HEK293 (cell line): ENCODE measurements at regions not wholly inside any gene's neighbourhood (a gene's known extent, or its start where the extent isn't known, plus 50 kb on each side); places are given as distances from the start of the nearest gene placed in this dataset.

ENCODE experiments used
- CTCF ChIA-PET: fragments of 350-600 bp; formaldehyde crosslinking; extraction: SDS; loops from one replicate; lab custom pipeline; 2021; ENCODE audit warnings: antibody characterized with exemption; lab: Yijun Ruan, JAX
- POLR2A ChIA-PET: fragments of 300-600 bp; formaldehyde crosslinking; extraction: SDS; loops from one replicate; lab custom pipeline; 2020; ENCODE audit warnings: antibody characterized with exemption, inconsistent platforms; lab: Yijun Ruan, JAX
- H3K27ac ChIP-seq: fragments of 200-500 bp; sonication (Bioruptor generic); 2 replicates; pipeline ENCODE4 v1.5.1; 2014; ENCODE audit warnings: low read depth, low read length, control low read depth, inconsistent platforms; ENCODE audit errors: extremely low read depth
- H3K36me3 ChIP-seq, 2 experiments: fragments of 200-500 bp in 1 of 2; sonication (Bioruptor generic) in 1 of 2; 1 replicate in 1 of 2; 2 replicates in 1 of 2; pipeline ENCODE4 v1.5.1; 2014 to 2017; ENCODE audit warnings: inconsistent platforms in 2 of 2, low read length in 2 of 2; ENCODE audit not compliant: control insufficient read depth in 2 of 2, insufficient read depth in 1 of 2
- H3K4me1 ChIP-seq: fragments of 200-500 bp; sonication (Bioruptor generic); 2 replicates; pipeline ENCODE4 v1.5.1; 2014; ENCODE audit warnings: mild to moderate bottlenecking, low read length, inconsistent platforms; ENCODE audit not compliant: control insufficient read depth, insufficient read depth
- H3K4me3 ChIP-seq: 2 replicates; pipeline ENCODE4 v1.5.1; 2011; ENCODE audit warnings: low read depth, mild to moderate bottlenecking, control low read depth, low read length, moderate library complexity
- H3K9me3 ChIP-seq: fragments of 200-500 bp; sonication (Bioruptor generic); 2 replicates; pipeline ENCODE4 v1.5.1; 2014; ENCODE audit warnings: low read depth, low read length, inconsistent platforms; ENCODE audit not compliant: control insufficient read depth, insufficient read depth
- CTCF ChIP-seq: fragments of 450-650 bp; formaldehyde crosslinking; IDR thresholded peaks from 2 replicates; pipeline ENCODE4 v1.5.1; 2016; ENCODE audit warnings: missing biosample characterization, missing genetic modification characterization
- GFI1B ChIP-seq: fragments of 450-650 bp; formaldehyde crosslinking; IDR thresholded peaks from 2 replicates; pipeline ENCODE4 v1.5.1; 2016; ENCODE audit warnings: missing biosample characterization, missing genetic modification characterization
- MEIS1 ChIP-seq: sonication (generic); formaldehyde crosslinking; IDR thresholded peaks from 2 replicates; pipeline ENCODE4 v1.8.1; 2022; ENCODE audit warnings: missing genetic modification reagents, mild to moderate bottlenecking, borderline replicate concordance
- PATZ1 ChIP-seq: fragments of 450-650 bp; formaldehyde crosslinking; IDR thresholded peaks from 2 replicates; pipeline ENCODE4 v1.5.1; 2016; ENCODE audit warnings: missing biosample characterization, missing genetic modification characterization
- PRDM1 ChIP-seq: fragments of 450-650 bp; formaldehyde crosslinking; IDR thresholded peaks from 2 replicates; pipeline ENCODE4; 2016; ENCODE audit warnings: missing biosample characterization, missing genetic modification characterization
- SCRT2 ChIP-seq: fragments of 450-650 bp; formaldehyde crosslinking; IDR thresholded peaks from 2 replicates; pipeline ENCODE4 v1.5.1; 2016; ENCODE audit warnings: missing biosample characterization, missing genetic modification characterization
- SP2 ChIP-seq: fragments of 450-650 bp; formaldehyde crosslinking; IDR thresholded peaks from 2 replicates; pipeline ENCODE4 v1.5.1; 2016; ENCODE audit warnings: missing biosample characterization, missing genetic modification characterization
- TSHZ1 ChIP-seq: fragments of 450-650 bp; formaldehyde crosslinking; IDR thresholded peaks from 2 replicates; pipeline ENCODE4 v1.5.1; 2016; ENCODE audit warnings: missing biosample characterization, missing genetic modification characterization, borderline replicate concordance
- ZBTB21 ChIP-seq: fragments of 450-650 bp; formaldehyde crosslinking; IDR thresholded peaks from 2 replicates; pipeline ENCODE4 v1.5.1; 2017; ENCODE audit warnings: missing biosample characterization, missing genetic modification characterization
- ZBTB44 ChIP-seq: fragments of 450-650 bp; IDR thresholded peaks from 2 replicates; pipeline ENCODE4 v1.5.1; 2018; ENCODE audit warnings: missing biosample characterization, mild to moderate bottlenecking, missing genetic modification characterization
- ZBTB49 ChIP-seq: fragments of 450-650 bp; formaldehyde crosslinking; IDR thresholded peaks from 2 replicates; pipeline ENCODE4 v1.5.1; 2016; ENCODE audit warnings: missing biosample characterization, missing genetic modification characterization, low read depth
- ZNF114 ChIP-seq: fragments of 450-650 bp; formaldehyde crosslinking; IDR thresholded peaks from 2 replicates; pipeline ENCODE4 v1.5.0; 2017; ENCODE audit warnings: missing biosample characterization, missing genetic modification characterization
- ZNF148 ChIP-seq: fragments of 450-650 bp; formaldehyde crosslinking; IDR thresholded peaks from 2 replicates; pipeline ENCODE4 v1.5.0; 2017; ENCODE audit warnings: missing biosample characterization, missing genetic modification characterization, borderline replicate concordance
- ZNF19 ChIP-seq: fragments of 450-650 bp; formaldehyde crosslinking; IDR thresholded peaks from 2 replicates; pipeline ENCODE4; 2016; ENCODE audit warnings: missing biosample characterization, missing genetic modification characterization, low read depth
- ZNF2 ChIP-seq: fragments of 450-650 bp; formaldehyde crosslinking; IDR thresholded peaks from 2 replicates; pipeline ENCODE4 v1.5.1; 2016; ENCODE audit warnings: missing biosample characterization, missing genetic modification characterization
- ZNF221 ChIP-seq: fragments of 450-650 bp; formaldehyde crosslinking; IDR thresholded peaks from 2 replicates; pipeline ENCODE4 v1.5.1; 2017; ENCODE audit warnings: missing biosample characterization, missing genetic modification characterization, borderline replicate concordance
- ZNF426 ChIP-seq: fragments of 450-650 bp; formaldehyde crosslinking; IDR thresholded peaks from 2 replicates; pipeline ENCODE4 v1.5.1; 2017; ENCODE audit warnings: missing biosample characterization, missing genetic modification characterization, mild to moderate bottlenecking, inconsistent platforms, moderate library complexity
- ZNF521 ChIP-seq: fragments of 450-650 bp; formaldehyde crosslinking; IDR thresholded peaks from 2 replicates; pipeline ENCODE4 v1.5.1; 2017; ENCODE audit warnings: missing biosample characterization, mild to moderate bottlenecking, missing genetic modification characterization
- ZNF677 ChIP-seq: fragments of 450-650 bp; IDR thresholded peaks from 2 replicates; pipeline ENCODE4 v1.5.0; 2018; ENCODE audit warnings: missing biosample characterization, mild to moderate bottlenecking, missing genetic modification characterization, moderate library complexity
- ZNF747 ChIP-seq: fragments of 450-650 bp; formaldehyde crosslinking; IDR thresholded peaks from 2 replicates; pipeline ENCODE4 v1.5.1; 2016; ENCODE audit warnings: missing biosample characterization, missing genetic modification characterization
- ZNF768 ChIP-seq: fragments of 450-650 bp; formaldehyde crosslinking; IDR thresholded peaks from 2 replicates; pipeline ENCODE4 v1.5.1; 2018; ENCODE audit warnings: missing biosample characterization, mild to moderate bottlenecking, missing genetic modification characterization

- no peaks in the 10 kb centered on the region for H3K9me3 ChIP-seq
- no peaks in the 10 kb centered on the region for H3K36me3 ChIP-seq
- no peaks in the 10 kb centered on the region for H3K4me1 ChIP-seq
- POLR2A ChIA-PET, result no interaction called here
- CTCF ChIA-PET, result interaction anchor here (0.8 to 0.9 kb wide), 2 partner anchors 15 to 16 kb away, joined by 3 to 4 read pairs; no protein-coding TSS in a partner anchor
- H3K4me3 ChIP-seq, result no peak overlapping the region
- H3K27ac ChIP-seq, result no peak overlapping the region
- no peak for TF ChIP-seq ZNF19 (tag by site-specific recombination)
- TF ChIP-seq ZNF148, result no peak
- no peak for TF ChIP-seq SP2
- TF ChIP-seq ZNF114, result no peak
- TF ChIP-seq ZNF768 (tag by site-specific recombination), result no peak
- no peak for TF ChIP-seq ZNF221 (tag by site-specific recombination)
- no peak for TF ChIP-seq ZNF677 (tag by site-specific recombination)
- TF ChIP-seq GFI1B, result no peak
- TF ChIP-seq ZNF521 (tag by site-specific recombination), result no peak
- no peak for TF ChIP-seq ZBTB21
- TF ChIP-seq ZBTB49 (tag by site-specific recombination), result no peak
- TF ChIP-seq ZNF747 (tag by site-specific recombination), result no peak
Measured at GRCh38 chr5:15031180-15031579, 159.6 kb upstream of the ANKH start.

- no peaks in the 10 kb centered on the region for H3K9me3 ChIP-seq
- H3K4me3 ChIP-seq, result no peak overlapping the region
- ChIA-PET POLR2A (no interaction called here), CTCF (no interaction called here)
- no peak overlapping the region for H3K27ac ChIP-seq
- no peaks in the 10 kb centered on the region for H3K4me1 ChIP-seq
- H3K36me3 ChIP-seq, result no peaks in the 10 kb centered on the region
- no peak for TF ChIP-seq SCRT2
- no peak for TF ChIP-seq ZNF426 (tag by site-specific recombination)
- no peak for TF ChIP-seq MEIS1 (CRISPR knock-in tag)
- TF ChIP-seq ZNF2 (tag by site-specific recombination), result no peak
- no peak for TF ChIP-seq ZBTB44 (tag by site-specific recombination)
- no peak for TF ChIP-seq TSHZ1
- no peak for TF ChIP-seq PATZ1 (tag by site-specific recombination)
- TF ChIP-seq CTCF, result no peak
- no peak for TF ChIP-seq PRDM1 (tag by site-specific recombination)
Measured at GRCh38 chr5:15027764-15028163, 156.2 kb upstream of the ANKH start.
